ENCODE measurements at regions not wholly inside any gene's neighbourhood (a gene's known extent, or its start where the extent isn't known, plus 50 kb on each side); places are given as distances from the start of the nearest gene placed in this dataset.
"Not testable (repeated sequence)": the region's sequence is repeated elsewhere in the genome, so short reads cannot be mapped to it uniquely, and the experiment has no call there.

DNA sequence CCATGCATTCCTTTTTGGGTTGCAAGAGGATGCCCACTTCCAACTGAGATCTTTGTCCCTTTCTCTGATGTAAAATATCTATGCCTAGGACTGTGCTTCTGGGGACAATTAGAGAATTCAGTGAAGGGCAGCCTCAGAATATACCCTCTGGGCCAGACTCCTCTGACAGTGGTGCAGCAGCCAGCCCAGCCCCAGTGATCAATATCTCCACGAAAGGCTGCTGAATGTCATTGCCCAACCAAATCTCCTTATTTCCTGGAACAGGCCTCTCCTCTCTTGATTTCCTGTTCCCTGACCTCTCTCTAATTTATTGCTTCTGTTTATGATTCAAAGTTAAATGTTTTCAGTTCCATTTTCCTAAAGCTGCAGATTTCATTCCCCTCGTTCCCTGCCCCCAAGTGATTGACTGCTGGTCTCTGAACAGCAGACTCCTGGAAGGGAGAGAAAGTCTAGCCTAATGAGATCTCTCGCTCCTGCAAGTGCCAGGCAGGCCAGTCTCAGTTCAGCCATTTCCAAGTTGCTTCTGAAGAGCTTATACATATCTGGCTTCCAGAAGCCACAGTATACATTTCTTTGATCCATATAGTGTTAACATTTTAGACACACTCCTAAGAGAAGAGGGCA is 104.4 kb upstream of the SALL1 start:
- no peak overlapping the region for H3K27ac Mint-ChIP-seq
- no peaks in the 10 kb centered on the region for H3K4me1 Mint-ChIP-seq
- peaks cover 3 to 56% (median 11%) of the 10 kb centered on the region in 9 donors for H3K9me3 Mint-ChIP-seq
- no peak for DNase-seq
- H3K4me3 Mint-ChIP-seq = no peak overlapping the region
- POLR2A ChIA-PET = no interaction called here
- ATAC-seq = no peak
- H3K36me3 Mint-ChIP-seq = peaks cover 0 to 4% (median 0%) of the 10 kb centered on the region in 3 donors
- peaks cover 0 to 12% (median 3%) of the 10 kb centered on the region in 5 donors for H3K27me3 Mint-ChIP-seq

DNA sequence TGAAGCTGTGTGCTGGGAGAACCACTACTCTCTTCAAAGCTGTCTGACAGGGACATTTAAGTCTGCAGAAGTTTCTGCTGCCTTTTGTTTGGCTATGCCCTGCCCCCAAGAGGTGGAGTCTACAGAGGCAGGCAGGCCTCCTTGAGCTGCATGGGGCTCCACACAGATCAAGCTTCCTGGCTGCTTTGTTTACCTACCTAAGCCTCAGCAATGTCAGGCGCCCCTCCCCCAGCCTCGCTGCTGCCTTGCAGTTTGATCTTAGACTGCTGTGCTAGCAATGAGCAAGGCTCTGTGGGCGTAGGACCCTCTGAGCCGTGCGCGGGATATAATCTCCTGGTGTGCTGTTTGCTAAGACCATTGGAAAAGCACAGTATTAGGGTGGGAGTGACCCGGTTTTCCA is 103.3 kb upstream of the SALL1 start:
- Mint-ChIP-seq H3K27me3 (peaks cover 0 to 12% (median 3%) of the 10 kb centered on the region in 5 donors), H3K9me3 (peaks cover 3 to 54% (median 13%) of the 10 kb centered on the region in 9 donors)
- H3K36me3 Mint-ChIP-seq, POLR2A ChIA-PET, DNase-seq, H3K4me3 Mint-ChIP-seq, H3K4me1 Mint-ChIP-seq, ATAC-seq, H3K27ac Mint-ChIP-seq: not testable (repeated sequence)

DNA sequence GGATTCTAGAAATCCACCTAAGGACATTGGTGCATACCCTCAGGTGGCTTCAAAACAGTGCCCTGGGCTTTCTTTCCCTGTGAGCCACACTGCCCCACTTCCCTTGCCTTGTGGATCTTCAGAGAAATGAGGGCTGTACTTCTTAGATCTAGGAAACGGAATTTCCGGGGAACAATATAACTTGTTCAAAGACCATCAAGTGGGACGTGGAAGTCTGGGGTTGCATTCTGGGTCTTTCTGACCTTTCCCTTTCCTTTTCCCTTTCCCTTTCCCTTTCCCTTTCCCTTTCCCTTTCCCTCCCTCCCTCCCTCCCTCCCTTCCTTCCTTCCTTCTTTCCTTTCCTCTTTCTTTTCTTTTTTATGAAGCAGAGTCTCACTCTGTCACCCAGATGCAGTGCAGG is 97.1 kb upstream of the SALL1 start:
- Mint-ChIP-seq H3K27me3 (peaks cover 0 to 8% (median 0%) of the 10 kb centered on the region in 5 donors), H3K4me3 (no peak overlapping the region), H3K9me3 (peaks cover 0 to 36% (median 7%) of the 10 kb centered on the region in 9 donors), H3K36me3 (no peaks in the 10 kb centered on the region), H3K27ac (peak overlapping the region in 1 of 10 donors; percentile 54), H3K4me1 (no peaks in the 10 kb centered on the region)
- ATAC-seq = no peak
- no peak for DNase-seq
- POLR2A ChIA-PET = no interaction called here

DNA sequence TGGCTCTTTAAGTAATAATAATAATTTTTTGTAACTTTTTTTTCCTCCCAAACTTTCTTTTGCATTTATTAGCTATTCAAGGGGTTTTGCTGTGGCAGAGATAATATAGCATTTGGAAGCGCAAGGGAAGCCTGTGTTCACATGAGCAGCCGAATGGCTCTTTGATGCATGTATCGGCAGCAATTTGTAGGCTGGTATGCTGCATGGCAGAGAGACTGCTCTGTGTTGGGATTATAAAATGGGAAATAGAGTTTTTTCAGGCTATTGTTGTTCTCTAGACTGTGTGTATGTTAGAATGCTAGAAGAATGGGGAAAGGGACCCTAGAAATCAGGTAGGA is 94.6 kb upstream of the SALL1 start:
- Mint-ChIP-seq H3K27ac (no peak overlapping the region), H3K4me1 (no peaks in the 10 kb centered on the region), H3K27me3 (no peaks in the 10 kb centered on the region), H3K36me3 (no peaks in the 10 kb centered on the region), H3K4me3 (no peak overlapping the region), H3K9me3 (peaks cover 3 to 33% (median 7%) of the 10 kb centered on the region in 9 donors)
- POLR2A ChIA-PET = no interaction called here
- no peak for DNase-seq
- ATAC-seq = no peak

DNA sequence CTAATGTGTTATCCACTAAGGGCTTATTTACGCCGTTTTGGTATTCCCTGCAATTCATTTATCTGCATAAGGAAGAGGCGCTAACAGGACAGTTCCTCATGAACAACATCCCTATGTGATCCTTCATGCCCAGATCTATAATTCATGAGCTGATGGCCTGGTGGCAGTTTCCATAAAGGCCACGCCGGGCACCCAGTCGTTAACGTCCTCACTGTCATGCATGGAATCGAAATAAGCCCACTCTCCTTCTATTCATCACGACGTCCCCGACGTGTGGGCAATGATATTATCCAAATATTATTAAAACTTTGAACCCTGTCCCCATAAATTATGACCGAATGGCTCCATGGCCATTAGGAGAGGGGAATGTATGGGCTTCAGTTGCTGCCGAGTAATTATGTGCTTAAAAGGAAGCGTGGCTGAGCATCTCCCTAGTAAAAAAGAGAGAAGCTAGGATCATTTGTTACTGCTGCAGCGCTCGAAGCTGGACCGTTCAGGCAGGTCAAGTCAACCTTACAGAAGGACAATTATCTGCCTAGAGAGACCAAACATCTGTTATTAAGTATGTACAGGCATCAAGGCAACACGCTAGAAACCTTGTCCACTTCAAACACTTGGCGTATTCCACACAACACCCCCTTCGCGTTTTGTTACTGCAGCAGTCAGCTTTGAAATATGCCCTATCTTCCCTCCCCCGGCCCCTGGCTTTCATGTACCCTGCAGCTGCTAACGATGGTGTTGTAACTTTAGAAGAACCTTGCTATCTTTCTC is 94.0 kb upstream of the SALL1 start:
- Mint-ChIP-seq H3K9me3 (peaks cover 3 to 38% (median 7%) of the 10 kb centered on the region in 9 donors), H3K27me3 (no peaks in the 10 kb centered on the region), H3K36me3 (no peaks in the 10 kb centered on the region), H3K4me3 (no peak overlapping the region), H3K4me1 (no peaks in the 10 kb centered on the region), H3K27ac (no peak overlapping the region)
- ATAC-seq (no peak), DNase-seq (no peak)
- POLR2A ChIA-PET = no interaction called here

DNA sequence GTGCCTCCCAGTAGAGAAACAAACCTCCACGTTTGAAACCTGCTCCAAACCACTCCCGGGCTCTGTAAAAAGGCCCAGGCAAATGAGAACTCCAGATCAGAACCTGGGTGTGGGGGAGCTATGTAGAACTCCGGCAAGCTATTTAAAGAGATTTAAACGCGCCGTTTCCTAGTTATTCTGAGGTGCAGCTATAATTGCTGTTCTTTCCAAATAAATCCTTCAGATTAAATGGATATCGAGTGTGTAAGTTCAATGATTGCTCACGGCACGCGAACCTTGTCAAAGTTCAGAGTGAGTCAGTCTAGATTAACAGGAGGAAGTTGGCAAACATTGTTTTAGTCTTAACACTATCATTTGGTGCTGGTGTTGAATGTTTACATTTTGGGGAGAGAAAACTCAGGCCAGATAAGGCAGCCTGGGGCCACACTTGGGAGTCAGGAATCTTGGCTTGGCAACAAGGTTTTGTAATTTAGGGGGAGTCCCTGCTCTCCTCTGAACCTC is 92.9 kb upstream of the SALL1 start:
- Mint-ChIP-seq H3K36me3 (no peaks in the 10 kb centered on the region), H3K4me3 (no peak overlapping the region), H3K4me1 (peaks cover 0 to 2% (median 0%) of the 10 kb centered on the region in 4 donors), H3K27ac (no peak overlapping the region), H3K9me3 (peaks cover 1 to 38% (median 14%) of the 10 kb centered on the region in 9 donors), H3K27me3 (peaks cover 0 to 4% (median 0%) of the 10 kb centered on the region in 5 donors)
- DNase-seq (no peak), ATAC-seq (no peak)
- POLR2A ChIA-PET = no interaction called here

DNA sequence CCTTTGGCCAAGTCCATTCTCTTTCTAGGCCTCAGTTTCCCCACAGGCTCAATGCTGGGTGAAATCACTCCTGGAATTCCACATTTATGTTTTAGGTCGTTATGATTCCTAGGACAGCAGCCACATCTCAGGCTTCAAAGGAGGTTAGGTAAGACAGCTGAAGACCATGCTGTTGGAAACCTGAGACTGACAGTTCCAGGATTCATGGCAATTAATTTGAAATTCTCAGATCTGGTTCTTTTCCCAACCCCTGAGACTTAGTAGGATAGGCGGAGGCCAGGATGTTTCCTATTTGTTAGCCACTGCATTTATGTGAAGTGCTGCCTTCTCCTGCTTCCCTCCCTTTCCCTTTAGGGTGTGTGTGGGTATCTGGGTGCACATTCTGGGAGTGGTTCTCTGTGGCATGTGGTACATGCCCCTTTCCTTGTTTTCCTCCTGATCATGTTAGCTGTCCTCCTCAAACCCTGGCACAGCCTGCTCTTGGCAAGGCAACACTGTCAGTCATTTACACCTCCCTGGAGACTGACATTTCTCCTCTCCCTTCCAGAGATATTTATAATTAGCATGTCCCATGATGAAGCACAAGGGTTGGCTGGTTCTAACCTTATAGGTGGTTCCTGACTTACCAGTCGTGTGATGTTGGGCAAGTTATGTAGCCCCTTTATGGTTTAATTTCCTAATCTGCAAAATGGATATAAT is 91.4 kb upstream of the SALL1 start:
- Mint-ChIP-seq H3K36me3 (no peaks in the 10 kb centered on the region), H3K4me1 (peaks cover 0 to 2% (median 0%) of the 10 kb centered on the region in 4 donors)
- POLR2A ChIA-PET = no interaction called here

DNA sequence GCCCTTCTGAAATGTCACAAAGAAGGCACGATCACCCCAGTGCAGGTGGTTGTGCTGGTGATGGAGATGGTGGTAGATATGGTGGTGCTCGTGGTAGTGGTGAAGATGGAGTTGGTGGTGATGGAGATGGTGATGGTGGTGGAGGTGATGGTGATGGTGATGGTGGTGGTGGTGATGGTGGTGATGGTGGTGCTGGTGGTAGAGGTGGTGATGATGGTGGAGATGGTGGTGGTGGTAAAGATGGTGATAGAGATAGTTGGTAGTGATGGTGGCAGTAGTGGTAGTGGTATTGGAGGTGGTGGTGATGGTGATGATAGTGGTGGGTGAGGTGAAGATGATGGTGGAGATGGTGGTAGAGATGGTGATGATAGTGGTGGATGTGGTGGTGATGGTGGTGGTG is 88.1 kb upstream of the SALL1 start:
- DNase-seq (no peak), ATAC-seq (no peak)
- no peak overlapping the region for H3K4me3 Mint-ChIP-seq
- POLR2A ChIA-PET = no interaction called here
- H3K27me3 Mint-ChIP-seq = peaks cover 0 to 10% (median 6%) of the 10 kb centered on the region in 5 donors
- H3K9me3 Mint-ChIP-seq = peaks cover 2 to 28% (median 9%) of the 10 kb centered on the region in 9 donors
- H3K27ac Mint-ChIP-seq = no peak overlapping the region
- no peaks in the 10 kb centered on the region for H3K36me3 Mint-ChIP-seq
- peaks cover 0 to 2% (median 0%) of the 10 kb centered on the region in 4 donors for H3K4me1 Mint-ChIP-seq

More for the DNA sequence above, 91.4 kb upstream of the SALL1 start:
- DNase-seq (no peak), ATAC-seq (no peak)
- Mint-ChIP-seq H3K27ac (no peak overlapping the region), H3K27me3 (peaks cover 0 to 4% (median 4%) of the 10 kb centered on the region in 5 donors), H3K4me3 (no peak overlapping the region), H3K9me3 (peaks cover 2 to 38% (median 14%) of the 10 kb centered on the region in 9 donors)

DNA sequence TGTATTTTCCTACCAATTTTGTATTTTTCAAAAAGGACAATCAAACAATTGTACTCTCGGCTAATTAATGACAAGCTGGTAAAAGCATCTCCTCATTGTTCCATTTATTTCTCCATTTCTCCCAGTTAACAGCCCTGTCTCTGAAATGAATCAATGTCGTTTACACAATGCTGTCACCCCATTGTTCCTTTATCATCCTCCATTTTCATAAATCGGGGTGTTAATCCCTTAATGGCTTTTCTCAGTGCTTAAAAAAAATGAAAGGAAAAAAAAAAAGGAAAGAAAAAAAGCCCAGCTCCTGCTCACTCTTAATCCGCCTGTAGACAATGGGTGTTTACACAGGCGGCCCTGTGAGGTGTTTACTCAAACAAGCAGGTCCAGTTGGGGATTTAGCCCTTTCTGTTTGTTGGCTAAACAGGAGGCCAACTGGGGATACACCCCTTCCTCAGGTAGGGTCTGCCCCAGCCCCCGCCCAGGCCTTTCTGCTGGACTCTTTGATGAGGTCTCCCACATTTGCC is 86.8 kb upstream of the SALL1 start:
- Mint-ChIP-seq H3K9me3 (peaks cover 2 to 28% (median 11%) of the 10 kb centered on the region in 9 donors), H3K36me3 (no peaks in the 10 kb centered on the region), H3K4me3 (no peak overlapping the region), H3K27ac (no peak overlapping the region), H3K4me1 (peaks cover 0 to 4% (median 0%) of the 10 kb centered on the region in 4 donors), H3K27me3 (peaks cover 0 to 13% (median 8%) of the 10 kb centered on the region in 5 donors)
- ATAC-seq (no peak), DNase-seq (no peak)
- POLR2A ChIA-PET = no interaction called here

DNA sequence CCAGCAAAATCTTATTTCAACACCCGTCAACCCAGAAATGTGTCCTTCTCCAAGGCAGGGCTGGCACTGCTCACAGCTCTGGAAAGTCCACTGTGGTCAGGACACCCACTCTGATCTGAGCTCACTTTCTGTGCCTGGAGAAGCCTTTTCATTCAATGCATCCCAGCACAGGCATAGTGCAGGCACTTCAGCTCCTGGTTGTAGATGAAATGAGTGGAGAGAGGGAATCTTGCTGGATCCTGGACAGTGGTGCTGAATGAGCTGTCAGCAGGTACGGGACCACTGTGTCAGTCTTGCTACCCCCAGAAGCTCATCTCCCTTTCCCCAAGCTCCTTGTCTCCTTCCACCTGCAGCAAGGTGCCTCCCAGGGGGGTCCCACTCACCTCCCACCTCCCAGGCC is 86.1 kb upstream of the SALL1 start:
- POLR2A ChIA-PET = no interaction called here
- DNase-seq = no peak
- no peak overlapping the region for H3K27ac Mint-ChIP-seq
- H3K36me3 Mint-ChIP-seq = no peaks in the 10 kb centered on the region
- peaks cover 2 to 28% (median 11%) of the 10 kb centered on the region in 9 donors for H3K9me3 Mint-ChIP-seq
- peaks cover 0 to 4% (median 0%) of the 10 kb centered on the region in 4 donors for H3K4me1 Mint-ChIP-seq
- peaks cover 0 to 13% (median 8%) of the 10 kb centered on the region in 5 donors for H3K27me3 Mint-ChIP-seq
- H3K4me3 Mint-ChIP-seq = no peak overlapping the region
- ATAC-seq = no peak

DNA sequence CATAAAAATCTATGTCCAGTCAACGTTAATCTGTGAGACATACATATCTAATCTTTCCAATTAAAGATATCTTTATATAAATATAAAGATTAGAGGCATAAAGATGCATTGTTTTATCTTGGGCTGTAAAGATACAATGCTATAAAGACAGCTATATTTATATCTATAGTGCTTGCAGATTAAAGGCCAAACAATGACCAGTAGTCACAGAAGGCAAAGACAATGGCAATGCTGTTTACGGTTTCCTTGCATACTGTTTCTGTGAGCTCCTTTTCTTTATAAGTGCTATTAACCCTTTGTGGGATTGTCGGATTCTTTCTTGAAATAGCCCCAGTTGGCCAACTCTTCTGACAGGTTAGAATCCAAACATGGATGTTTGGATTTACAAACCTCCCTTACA is 85.5 kb upstream of the SALL1 start:
- Mint-ChIP-seq H3K9me3 (peaks cover 0 to 28% (median 11%) of the 10 kb centered on the region in 9 donors), H3K4me3 (no peak overlapping the region), H3K27me3 (peaks cover 0 to 13% (median 8%) of the 10 kb centered on the region in 5 donors), H3K4me1 (peaks cover 0 to 4% (median 0%) of the 10 kb centered on the region in 4 donors), H3K27ac (no peak overlapping the region), H3K36me3 (no peaks in the 10 kb centered on the region)
- ATAC-seq (no peak), DNase-seq (no peak)
- POLR2A ChIA-PET = no interaction called here

DNA sequence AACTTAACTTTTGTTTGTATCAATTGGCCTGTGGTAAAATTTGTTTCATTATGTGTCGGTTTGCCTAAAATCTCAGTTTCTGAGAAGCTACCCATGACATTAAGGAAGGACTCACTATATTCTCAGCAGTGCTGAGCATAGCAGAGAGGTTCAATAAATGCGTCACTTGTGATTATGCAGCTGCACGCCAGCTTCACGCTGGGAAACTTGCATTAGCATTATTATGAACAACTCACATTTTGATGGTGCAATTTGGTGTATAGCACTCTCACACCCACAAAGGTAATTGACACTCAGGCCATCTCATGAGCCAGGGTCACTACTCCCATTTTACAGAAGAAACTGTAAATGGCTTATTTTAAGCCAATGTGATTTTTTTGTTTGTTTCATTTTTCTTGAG is 80.6 kb upstream of the SALL1 start:
- no peak for ATAC-seq
- Mint-ChIP-seq H3K4me3 (no peak overlapping the region), H3K27me3 (peaks cover 0 to 7% (median 1%) of the 10 kb centered on the region in 5 donors), H3K4me1 (peaks cover 0 to 2% (median 0%) of the 10 kb centered on the region in 4 donors), H3K9me3 (peaks cover 0 to 8% (median 2%) of the 10 kb centered on the region in 9 donors), H3K27ac (no peak overlapping the region), H3K36me3 (no peaks in the 10 kb centered on the region)
- no peak for DNase-seq
- POLR2A ChIA-PET = no interaction called here

DNA sequence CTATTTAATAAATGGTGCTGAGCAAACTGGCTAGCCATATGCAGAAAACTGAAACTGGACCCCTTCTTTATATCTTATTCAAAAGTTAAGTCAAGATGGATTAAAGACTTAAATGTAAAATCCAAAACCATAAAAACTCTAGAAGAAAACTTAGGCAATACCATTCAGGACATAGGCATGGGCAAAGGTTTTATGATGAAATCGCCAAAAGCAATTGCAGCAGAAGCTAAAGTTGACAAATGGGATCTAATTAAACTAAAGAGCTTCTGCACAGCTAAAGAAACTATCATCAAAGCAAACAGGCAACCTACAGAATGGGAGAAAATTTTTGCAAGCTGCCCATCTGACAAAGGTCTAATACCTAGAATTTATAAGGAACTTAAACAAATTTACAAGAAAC is 79.0 kb upstream of the SALL1 start:
- H3K27me3 Mint-ChIP-seq, H3K27ac Mint-ChIP-seq, DNase-seq, H3K36me3 Mint-ChIP-seq, H3K4me3 Mint-ChIP-seq, ATAC-seq, POLR2A ChIA-PET, H3K4me1 Mint-ChIP-seq: not testable (repeated sequence)
- H3K9me3 Mint-ChIP-seq = peaks cover 0 to 12% (median 3%) of the 10 kb centered on the region in 9 donors
